Brain microvascular endothelial cell (primary cell): ENCODE measurements at regions not wholly inside any gene's neighbourhood (a gene's known extent, or its start where the extent isn't known, plus 50 kb on each side); places are given as distances from the start of the nearest gene placed in this dataset.

Experiments used
- DNase-seq: peaks from one replicate; pipeline ENCODE4 v3.0.0-alpha.2; 2020
- H3K27ac ChIP-seq: fragments of 250-450 bp; sonication (Bioruptor Pico); 2 replicates; pipeline ENCODE4 v1.5.1; 2020; ENCODE audit warnings: mild to moderate bottlenecking, moderate library complexity
- H3K27me3 ChIP-seq: fragments of 250-450 bp; sonication (Bioruptor Pico); replicated peaks from 2 replicates; pipeline ENCODE4 v1.5.1; 2020; ENCODE audit warnings: mild to moderate bottlenecking
- H3K36me3 ChIP-seq: fragments of 250-450 bp; sonication (Bioruptor Pico); replicated peaks from 2 replicates; pipeline ENCODE4 v1.5.1; 2020; ENCODE audit warnings: mild to moderate bottlenecking
- H3K4me3 ChIP-seq: 2 replicates; pipeline ENCODE4 v1.5.1; 2011; ENCODE audit warnings: low read depth, mild to moderate bottlenecking, control low read depth, low read length, moderate library complexity
- CTCF ChIP-seq: IDR thresholded peaks from 2 replicates; pipeline ENCODE4 v1.5.1; 2011; ENCODE audit warnings: low read depth, mild to moderate bottlenecking, moderate library complexity, low read length, control low read depth, inconsistent platforms; ENCODE audit errors: missing control alignments
- in situ Hi-C: cut with HindIII; loops from 2 replicates; pipeline ENCODE4 v1.10.0; 2017; ENCODE audit warnings: low sequenced_read_pairs, low pct_ligation_motif_present

GRCh38 chr1:201617157-201617556, 78.2 kb downstream of the NAV1 start:
- H3K36me3 ChIP-seq: peaks cover 2% of the 10 kb centered on the region
- no peaks in the 10 kb centered on the region for H3K27me3 ChIP-seq
- DNase-seq: no peak
- no peak overlapping the region for H3K27ac ChIP-seq
- H3K4me3 ChIP-seq: no peak overlapping the region
- TF ChIP-seq CTCF: no peak
- in situ Hi-C loops: no loop called here

- TF ChIP-seq CTCF: no peak
- Histone ChIP-seq H3K36me3 (peaks cover 3% of the 10 kb centered on the region), H3K27ac (no peak overlapping the region)
Measured at GRCh38 chr1:201618389-201618788, 79.5 kb downstream of the NAV1 start.

GRCh38 chr1:201618905-201619304, 80.0 kb downstream of the NAV1 start:
- TF ChIP-seq CTCF: no peak
- no peak for DNase-seq
- in situ Hi-C loops: no loop called here
- no peaks in the 10 kb centered on the region for H3K27me3 ChIP-seq
- H3K4me3 ChIP-seq: no peak overlapping the region
- H3K36me3 ChIP-seq: peaks cover 8% of the 10 kb centered on the region
- H3K27ac ChIP-seq: no peak overlapping the region

More at GRCh38 chr1:201618389-201618788, 79.5 kb downstream of the NAV1 start:
- no peak for DNase-seq
- in situ Hi-C loops: no loop called here
- no peak overlapping the region for H3K4me3 ChIP-seq
- no peaks in the 10 kb centered on the region for H3K27me3 ChIP-seq

GRCh38 chr1:201619513-201619912, 80.6 kb downstream of the NAV1 start:
- no peak for DNase-seq
- peaks cover 9% of the 10 kb centered on the region for H3K36me3 ChIP-seq
- TF ChIP-seq CTCF: peak; percentile 4
- no peak overlapping the region for H3K4me3 ChIP-seq
- no peak overlapping the region for H3K27ac ChIP-seq
- H3K27me3 ChIP-seq: no peaks in the 10 kb centered on the region
- in situ Hi-C loops: no loop called here

GRCh38 chr1:201622353-201622752, 83.4 kb downstream of the NAV1 start:
- H3K4me3 ChIP-seq: no peak overlapping the region
- H3K36me3 ChIP-seq: peaks cover 8% of the 10 kb centered on the region
- H3K27ac ChIP-seq: no peak overlapping the region
- no peak for TF ChIP-seq CTCF
- DNase-seq: no peak
- in situ Hi-C loops: no loop called here
- no peaks in the 10 kb centered on the region for H3K27me3 ChIP-seq

- Histone ChIP-seq H3K27me3 (no peaks in the 10 kb centered on the region), H3K36me3 (peaks cover 8% of the 10 kb centered on the region), H3K27ac (no peak overlapping the region), H3K4me3 (no peak overlapping the region)
- in situ Hi-C loops: no loop called here
- no peak for TF ChIP-seq CTCF
- no peak for DNase-seq
Measured at GRCh38 chr1:201622824-201623223, 83.9 kb downstream of the NAV1 start.
